Right lobe of liver (tissue), 4 donors: ENCODE measurements at regions not wholly inside any gene's neighbourhood (a gene's known extent, or its start where the extent isn't known, plus 50 kb on each side); places are given as distances from the start of the nearest gene placed in this dataset.

Experiments used
- POLR2A ChIP-seq: fragments of 450-650 bp; IDR thresholded peaks from one replicate; pipeline ENCODE4 v1.6.1; 2017; ENCODE audit warnings: antibody characterized with exemption, mild to moderate bottlenecking
- TF ChIP-seq, protein P1 (sequence below), 4 donors: fragments of 200-600 bp in 3 of 4; fragments of 450-650 bp in 1 of 4; IDR thresholded peaks; one replicate each; pipeline versions ENCODE4 v1.5.1 to v1.8.0; 2016 to 2022; ENCODE audit warnings: antibody characterized with exemption in 4 of 4, mild to moderate bottlenecking in 2 of 4
- donor health status: DM: no; HTN: no; CAD: no.
- donor health status: DM: no; HTN: no; CAD: no.
- donor health status: DM: no; HTN: yes; CAD: no.

DNA sequence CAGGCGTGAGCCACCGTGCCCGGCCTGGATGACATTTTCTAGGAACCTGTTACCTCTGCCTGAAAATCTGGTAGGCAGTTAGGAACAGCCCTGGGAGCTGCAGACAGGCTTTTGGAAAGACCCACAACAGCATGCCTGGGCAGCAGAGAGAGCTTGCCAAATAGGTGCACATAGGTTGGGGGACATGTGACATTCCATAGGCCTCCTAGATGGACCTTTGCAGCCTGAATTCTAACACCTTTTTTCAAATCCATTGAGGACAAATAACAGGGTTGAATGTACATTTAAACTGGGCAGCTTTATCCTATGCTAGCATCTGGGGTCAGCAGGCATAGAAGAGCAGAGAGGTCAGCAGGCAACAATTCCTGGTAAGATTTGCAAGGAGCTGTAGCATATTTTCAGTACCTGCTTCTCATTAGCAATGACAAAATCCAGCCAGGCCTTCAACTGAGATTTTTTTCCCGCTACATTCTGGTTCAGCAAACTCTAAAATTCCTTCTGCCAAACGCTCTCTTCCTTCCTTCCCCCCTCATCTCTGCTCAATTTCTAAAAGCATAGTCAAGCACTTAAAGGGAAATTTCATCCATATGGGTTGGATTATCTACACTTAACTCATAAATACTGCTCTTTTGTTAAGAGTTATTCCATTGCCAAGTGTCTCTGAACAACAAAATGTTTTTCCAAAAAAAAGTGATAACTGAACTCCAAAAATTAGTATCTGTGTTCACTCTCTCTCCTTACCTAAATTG is 75.2 kb downstream of the SOWAHC start:
- TF ChIP-seq, protein P1, sequence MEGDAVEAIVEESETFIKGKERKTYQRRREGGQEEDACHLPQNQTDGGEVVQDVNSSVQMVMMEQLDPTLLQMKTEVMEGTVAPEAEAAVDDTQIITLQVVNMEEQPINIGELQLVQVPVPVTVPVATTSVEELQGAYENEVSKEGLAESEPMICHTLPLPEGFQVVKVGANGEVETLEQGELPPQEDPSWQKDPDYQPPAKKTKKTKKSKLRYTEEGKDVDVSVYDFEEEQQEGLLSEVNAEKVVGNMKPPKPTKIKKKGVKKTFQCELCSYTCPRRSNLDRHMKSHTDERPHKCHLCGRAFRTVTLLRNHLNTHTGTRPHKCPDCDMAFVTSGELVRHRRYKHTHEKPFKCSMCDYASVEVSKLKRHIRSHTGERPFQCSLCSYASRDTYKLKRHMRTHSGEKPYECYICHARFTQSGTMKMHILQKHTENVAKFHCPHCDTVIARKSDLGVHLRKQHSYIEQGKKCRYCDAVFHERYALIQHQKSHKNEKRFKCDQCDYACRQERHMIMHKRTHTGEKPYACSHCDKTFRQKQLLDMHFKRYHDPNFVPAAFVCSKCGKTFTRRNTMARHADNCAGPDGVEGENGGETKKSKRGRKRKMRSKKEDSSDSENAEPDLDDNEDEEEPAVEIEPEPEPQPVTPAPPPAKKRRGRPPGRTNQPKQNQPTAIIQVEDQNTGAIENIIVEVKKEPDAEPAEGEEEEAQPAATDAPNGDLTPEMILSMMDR (IDR thresholded peaks at IDR 0.05) = no peak
- no peak for TF ChIP-seq POLR2A
